Activated naive CD8-positive, alpha-beta T cell (primary cell): ENCODE measurements at regions not wholly inside any gene's neighbourhood (a gene's known extent, or its start where the extent isn't known, plus 50 kb on each side); places are given as distances from the start of the nearest gene placed in this dataset.

Experiments used
- H3K27ac Mint-ChIP-seq: one replicate; pipeline ENCODE4 v1.8.0; 2021; ENCODE audit warnings: mixed read lengths
- H3K27me3 Mint-ChIP-seq: one replicate; pipeline ENCODE4 v1.8.0; 2021; ENCODE audit warnings: mixed read lengths
- H3K36me3 Mint-ChIP-seq: one replicate; pipeline ENCODE4 v1.8.0; 2021; ENCODE audit warnings: mixed read lengths
- H3K4me1 Mint-ChIP-seq: one replicate; pipeline ENCODE4 v1.8.0; 2021; ENCODE audit warnings: low read depth, mixed read lengths
- H3K4me3 Mint-ChIP-seq: one replicate; pipeline ENCODE4 v1.8.0; 2021; ENCODE audit warnings: mild to moderate bottlenecking, mixed read lengths
- H3K9me3 Mint-ChIP-seq: one replicate; pipeline ENCODE4 v1.8.0; 2021; ENCODE audit warnings: low read depth, mixed read lengths

GRCh38 chr13:40471911-40472310, 194.5 kb downstream of the FOXO1 start:
- Mint-ChIP-seq H3K36me3 (peaks cover 8% of the 10 kb centered on the region), H3K27me3 (no peaks in the 10 kb centered on the region), H3K27ac (no peak overlapping the region), H3K9me3 (no peaks in the 10 kb centered on the region), H3K4me3 (no peak overlapping the region), H3K4me1 (peaks cover 15% of the 10 kb centered on the region)

- Mint-ChIP-seq H3K27me3 (no peaks in the 10 kb centered on the region), H3K4me1 (peaks cover 15% of the 10 kb centered on the region), H3K36me3 (peaks cover 8% of the 10 kb centered on the region), H3K4me3 (no peak overlapping the region), H3K27ac (no peak overlapping the region), H3K9me3 (no peaks in the 10 kb centered on the region)
Observed at GRCh38 chr13:40472427-40473220, 193.8 kb downstream of the FOXO1 start.

- no peaks in the 10 kb centered on the region for H3K27me3 Mint-ChIP-seq
- peaks cover 4% of the 10 kb centered on the region for H3K36me3 Mint-ChIP-seq
- H3K4me1 Mint-ChIP-seq: peaks cover 29% of the 10 kb centered on the region
- no peak overlapping the region for H3K4me3 Mint-ChIP-seq
- peak overlapping the region; percentile 18 for H3K27ac Mint-ChIP-seq
- no peaks in the 10 kb centered on the region for H3K9me3 Mint-ChIP-seq
Observed at GRCh38 chr13:40475617-40476016, 190.8 kb downstream of the FOXO1 start.

- Mint-ChIP-seq H3K27ac (peak overlapping the region; percentile 18), H3K9me3 (no peaks in the 10 kb centered on the region), H3K4me1 (peaks cover 36% of the 10 kb centered on the region), H3K36me3 (peaks cover 3% of the 10 kb centered on the region), H3K27me3 (no peaks in the 10 kb centered on the region), H3K4me3 (no peak overlapping the region)
Observed at GRCh38 chr13:40476175-40476958, 190.1 kb downstream of the FOXO1 start.

GRCh38 chr13:40477623-40478608, 188.5 kb downstream of the FOXO1 start:
- no peaks in the 10 kb centered on the region for H3K9me3 Mint-ChIP-seq
- H3K36me3 Mint-ChIP-seq: peaks cover 2% of the 10 kb centered on the region
- H3K27me3 Mint-ChIP-seq: no peaks in the 10 kb centered on the region
- peaks cover 46% of the 10 kb centered on the region for H3K4me1 Mint-ChIP-seq
- H3K27ac Mint-ChIP-seq: no peak overlapping the region
- H3K4me3 Mint-ChIP-seq: no peak overlapping the region

GRCh38 chr13:40478775-40479174, 187.7 kb downstream of the FOXO1 start:
- Mint-ChIP-seq H3K4me3 (no peak overlapping the region), H3K36me3 (peaks cover 2% of the 10 kb centered on the region), H3K9me3 (no peaks in the 10 kb centered on the region), H3K4me1 (peaks cover 47% of the 10 kb centered on the region), H3K27me3 (no peaks in the 10 kb centered on the region), H3K27ac (no peak overlapping the region)

- no peak overlapping the region for H3K4me3 Mint-ChIP-seq
- H3K9me3 Mint-ChIP-seq: no peaks in the 10 kb centered on the region
Observed at GRCh38 chr13:40479196-40479845, 187.1 kb downstream of the FOXO1 start.

GRCh38 chr13:40480012-40480914, 186.2 kb downstream of the FOXO1 start:
- no peaks in the 10 kb centered on the region for H3K9me3 Mint-ChIP-seq
- peaks cover 60% of the 10 kb centered on the region for H3K4me1 Mint-ChIP-seq
- H3K36me3 Mint-ChIP-seq: peaks cover 2% of the 10 kb centered on the region
- peak overlapping the region; percentile 53 for H3K4me3 Mint-ChIP-seq
- H3K27me3 Mint-ChIP-seq: no peaks in the 10 kb centered on the region
- peak overlapping the region; percentile 83 for H3K27ac Mint-ChIP-seq

More at GRCh38 chr13:40479196-40479845, 187.1 kb downstream of the FOXO1 start:
- Mint-ChIP-seq H3K4me1 (peaks cover 52% of the 10 kb centered on the region), H3K36me3 (peaks cover 2% of the 10 kb centered on the region), H3K27ac (peak overlapping the region; percentile 30), H3K27me3 (no peaks in the 10 kb centered on the region)

GRCh38 chr13:40480915-40481516, 185.4 kb downstream of the FOXO1 start:
- Mint-ChIP-seq H3K4me3 (peak overlapping the region; percentile 53), H3K27ac (peak overlapping the region; percentile 83), H3K9me3 (no peaks in the 10 kb centered on the region)

GRCh38 chr13:40483601-40484000, 182.8 kb downstream of the FOXO1 start:
- Mint-ChIP-seq H3K9me3 (no peaks in the 10 kb centered on the region), H3K4me3 (peak overlapping the region; percentile 33), H3K4me1 (peaks cover 79% of the 10 kb centered on the region), H3K27me3 (no peaks in the 10 kb centered on the region), H3K36me3 (peaks cover 2% of the 10 kb centered on the region), H3K27ac (peak overlapping the region; percentile 87)

More at GRCh38 chr13:40480915-40481516, 185.4 kb downstream of the FOXO1 start:
- H3K27me3 Mint-ChIP-seq: no peaks in the 10 kb centered on the region
- H3K36me3 Mint-ChIP-seq: peaks cover 2% of the 10 kb centered on the region
- H3K4me1 Mint-ChIP-seq: peaks cover 67% of the 10 kb centered on the region

- Mint-ChIP-seq H3K4me3 (peak overlapping the region; percentile 33), H3K4me1 (peaks cover 85% of the 10 kb centered on the region), H3K27me3 (no peaks in the 10 kb centered on the region), H3K9me3 (no peaks in the 10 kb centered on the region), H3K36me3 (peaks cover 2% of the 10 kb centered on the region), H3K27ac (peak overlapping the region; percentile 87)
Observed at GRCh38 chr13:40484101-40484800, 182.2 kb downstream of the FOXO1 start.

- H3K27me3 Mint-ChIP-seq: no peaks in the 10 kb centered on the region
Observed at GRCh38 chr13:40484974-40485373, 181.5 kb downstream of the FOXO1 start.

More at GRCh38 chr13:40484974-40485373, 181.5 kb downstream of the FOXO1 start:
- Mint-ChIP-seq H3K4me1 (peaks cover 89% of the 10 kb centered on the region), H3K9me3 (no peaks in the 10 kb centered on the region), H3K27ac (peak overlapping the region; percentile 87), H3K4me3 (peak overlapping the region; percentile 33), H3K36me3 (peaks cover 2% of the 10 kb centered on the region)
